SKM-1 (cell line): ENCODE measurements at regions not wholly inside any gene's neighbourhood (a gene's known extent, or its start where the extent isn't known, plus 50 kb on each side); places are given as distances from the start of the nearest gene placed in this dataset.
"Not testable (repeated sequence)": the region's sequence is repeated elsewhere in the genome, so short reads cannot be mapped to it uniquely, and the experiment has no call there.

ENCODE experiments used
- DNase-seq: peaks from one replicate; lab custom pipeline; 2025; ENCODE audit not compliant: unreplicated experiment; lab: John Stamatoyannopoulos, UW

DNA sequence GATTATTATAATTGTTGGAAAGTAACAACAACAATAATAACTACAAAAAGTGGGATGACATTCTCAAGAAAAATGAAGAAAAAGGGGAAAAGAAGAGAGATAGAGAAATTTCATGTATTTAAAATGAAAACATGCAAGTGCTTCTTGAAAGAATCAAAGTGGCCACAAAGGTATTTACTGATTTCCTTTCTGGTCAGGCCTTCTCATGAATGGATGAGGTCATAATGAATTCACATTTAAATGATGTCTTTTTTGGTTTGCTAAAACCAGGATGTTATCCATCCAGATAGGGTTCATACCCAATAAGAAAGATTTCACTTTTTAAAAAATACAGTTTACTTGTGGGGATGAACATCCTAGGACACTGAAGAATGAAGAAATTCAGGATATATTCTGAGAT is 446.4 kb upstream of the PTGER4 start:
- no peak for DNase-seq

DNA sequence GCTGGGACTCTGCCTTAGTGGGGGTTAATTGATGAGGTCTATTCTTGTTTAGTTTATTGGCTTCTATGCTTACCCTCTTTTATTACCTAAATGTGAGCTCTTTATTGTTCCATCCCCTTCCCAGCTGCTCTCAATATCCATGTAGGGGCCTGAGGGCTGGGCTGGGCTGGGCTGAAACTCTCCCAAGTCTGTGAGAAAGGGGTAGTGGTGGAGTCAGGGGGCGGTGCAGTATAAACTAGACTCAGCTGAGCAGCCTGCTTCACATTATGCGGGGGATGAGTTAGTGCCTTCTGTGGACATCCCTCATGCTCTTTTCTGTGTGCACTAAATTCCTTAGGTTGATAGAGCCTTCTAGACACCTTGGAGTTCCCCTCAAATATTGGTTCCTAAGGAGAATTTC is 451.8 kb upstream of the PTGER4 start:
- DNase-seq = no peak

GRCh38 chr5:40227366-40227765 is 452.3 kb upstream of the PTGER4 start:
- no peak for DNase-seq

- no peak for DNase-seq
These were observed 452.8 kb upstream of the PTGER4 start for GRCh38 chr5:40226906-40227305.

- DNase-seq = not testable (repeated sequence)
These were observed 454.6 kb upstream of the PTGER4 start for GRCh38 chr5:40225147-40225546.

GRCh38 chr5:40224421-40224820 is 455.3 kb upstream of the PTGER4 start:
- DNase-seq = no peak

DNA sequence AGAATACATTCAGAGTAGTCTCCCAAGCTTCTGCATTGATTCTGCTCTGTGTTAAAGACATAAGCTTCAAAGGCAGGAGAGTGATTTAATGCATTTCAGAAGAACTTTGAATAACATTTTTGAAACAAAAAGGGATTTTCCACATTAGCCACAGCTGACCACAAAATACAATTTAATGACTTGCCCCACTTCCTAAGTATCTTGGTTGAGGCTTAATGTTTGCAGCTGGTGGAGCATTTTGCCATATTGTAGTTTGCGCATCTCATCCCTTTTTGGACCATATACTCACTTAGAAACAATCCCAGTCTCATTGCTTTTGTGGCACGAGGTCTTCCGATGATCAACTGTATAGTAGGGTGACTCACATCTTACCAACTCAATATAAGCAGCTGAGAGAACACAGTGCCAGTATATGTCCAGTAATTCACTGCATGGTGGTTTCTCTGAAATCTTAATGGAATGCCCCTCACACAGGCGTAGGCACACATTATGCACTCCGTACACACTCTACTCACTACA is 455.8 kb upstream of the PTGER4 start:
- DNase-seq = no peak

GRCh38 chr5:40221796-40222195 is 457.9 kb upstream of the PTGER4 start:
- no peak for DNase-seq

- DNase-seq = no peak
These were observed 458.5 kb upstream of the PTGER4 start for GRCh38 chr5:40221255-40221654.

DNA sequence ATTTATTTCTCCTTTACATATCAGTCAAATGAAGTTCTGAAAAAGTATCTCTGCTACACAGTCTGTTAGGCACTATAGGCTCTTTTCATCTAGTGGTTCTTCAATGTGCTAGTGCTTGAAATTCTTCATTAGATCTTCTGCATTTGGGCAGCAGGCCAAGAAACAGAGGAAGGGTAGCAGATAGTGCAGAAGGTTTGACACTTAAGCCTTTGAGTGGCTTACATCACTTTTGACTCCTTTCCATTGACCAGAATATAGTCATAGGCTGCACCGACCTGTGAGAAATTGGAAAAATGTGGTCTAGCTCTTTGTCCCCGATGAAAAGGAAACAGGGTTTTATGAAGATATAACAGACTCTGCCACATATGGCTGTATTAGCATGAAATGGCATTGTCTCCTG is 459.5 kb upstream of the PTGER4 start:
- no peak for DNase-seq

- no peak for DNase-seq
These were observed 462.2 kb upstream of the PTGER4 start for GRCh38 chr5:40217553-40217952.

GRCh38 chr5:40210694-40211093 is 469.0 kb upstream of the PTGER4 start:
- no peak for DNase-seq

DNA sequence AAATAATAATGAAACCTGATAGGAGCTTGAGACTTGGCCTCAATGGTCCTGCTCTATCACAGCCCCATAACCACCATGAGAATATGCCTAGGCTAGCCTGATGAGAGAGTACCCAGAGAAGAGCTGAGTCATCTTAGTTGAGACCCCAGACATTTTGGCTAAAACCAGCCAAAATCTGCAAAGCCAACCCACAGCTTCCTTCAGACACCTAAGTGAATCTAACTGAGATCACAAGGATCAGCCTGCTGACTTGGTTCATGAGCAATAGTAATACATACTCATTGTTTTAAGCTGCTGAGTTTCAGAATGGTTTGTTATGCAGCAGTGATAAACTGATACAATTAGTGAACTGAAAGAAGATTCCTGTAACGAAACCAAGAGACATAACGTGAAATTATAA is 473.7 kb upstream of the PTGER4 start:
- no peak for DNase-seq

DNA sequence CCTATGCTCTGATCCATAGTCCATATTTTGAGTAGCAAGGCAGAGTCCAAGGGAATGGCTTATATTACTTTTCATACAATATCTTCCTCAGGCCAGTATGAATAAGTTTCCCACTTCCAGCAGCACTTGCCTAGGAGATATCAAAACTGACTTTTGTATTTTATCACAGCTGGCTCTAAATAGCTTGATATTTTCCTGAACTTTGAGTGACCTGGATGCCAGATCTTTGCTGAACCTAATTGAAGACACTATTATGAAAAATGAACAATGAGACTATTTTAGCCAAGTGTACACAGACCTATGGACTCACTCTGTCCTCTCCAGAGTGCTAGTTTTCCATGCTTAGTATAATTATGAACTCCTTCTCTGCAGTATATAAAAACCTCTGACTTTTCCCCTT is 475.6 kb upstream of the PTGER4 start:
- DNase-seq = no peak

GRCh38 chr5:40202814-40203440 is 476.8 kb upstream of the PTGER4 start:
- no peak for DNase-seq

DNA sequence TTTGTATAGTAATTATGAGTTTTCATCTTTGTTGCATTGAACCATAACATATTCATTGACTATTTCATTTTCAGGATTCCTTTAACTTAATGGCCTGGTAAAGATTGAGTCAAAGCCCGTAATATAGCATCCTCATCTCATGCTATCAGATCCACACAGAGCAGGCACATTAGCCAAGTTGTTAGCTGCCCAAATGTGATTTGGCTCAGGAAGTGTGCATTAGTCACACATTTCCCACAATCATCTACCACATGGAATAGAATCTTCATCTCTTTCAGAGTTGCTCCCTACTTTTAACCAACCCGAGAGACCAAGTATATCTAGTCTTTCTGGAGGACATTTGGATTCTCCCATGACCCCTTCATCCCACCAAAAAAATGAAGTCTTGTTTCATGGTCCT is 481.0 kb upstream of the PTGER4 start:
- DNase-seq = no peak

DNA sequence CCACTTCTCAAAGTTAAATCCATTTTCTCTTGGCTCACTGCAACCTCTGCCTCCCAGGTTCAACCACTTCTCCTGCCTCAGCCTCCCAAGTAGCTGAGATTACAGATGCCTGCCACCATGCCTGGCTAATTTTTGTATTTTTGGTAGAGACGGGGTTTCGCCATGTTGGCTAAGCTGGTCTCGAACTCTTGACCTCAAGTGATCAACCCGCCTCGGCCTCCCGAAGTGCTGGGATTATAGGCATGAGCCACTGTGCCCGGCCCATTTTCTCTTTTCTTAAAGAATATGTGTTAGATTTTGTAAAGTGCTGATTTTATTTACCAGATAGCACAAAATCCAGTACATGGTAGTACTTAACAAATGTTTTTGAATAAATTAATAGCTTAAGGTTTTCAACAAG is 484.1 kb upstream of the PTGER4 start:
- DNase-seq = not testable (repeated sequence)

GRCh38 chr5:40191150-40191549 is 488.6 kb upstream of the PTGER4 start:
- DNase-seq = no peak

DNA sequence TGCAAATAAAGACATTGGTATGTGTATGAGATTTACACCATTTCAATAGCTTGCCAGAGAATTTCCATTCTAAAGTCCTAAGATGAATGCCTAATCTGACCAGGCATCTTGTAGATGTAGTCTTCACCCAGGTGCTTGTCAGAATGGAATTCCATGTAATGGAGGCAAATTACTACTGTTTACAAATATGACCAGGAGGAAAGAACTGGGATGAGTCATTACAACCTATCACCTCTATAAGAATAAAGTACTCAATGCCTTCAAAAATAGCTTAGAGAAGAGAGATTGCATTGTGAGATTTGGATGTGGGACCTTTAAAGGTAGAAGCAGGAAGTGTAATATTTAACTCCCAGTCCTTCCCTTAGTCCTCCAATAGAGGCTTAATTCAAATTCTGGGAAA is 507.0 kb upstream of the PTGER4 start:
- no peak for DNase-seq

GRCh38 chr5:40171971-40172370 is 507.7 kb upstream of the PTGER4 start:
- DNase-seq = no peak

- no peak for DNase-seq
These were observed 512.4 kb upstream of the PTGER4 start for GRCh38 chr5:40167283-40167682.

- no peak for DNase-seq
These were observed 512.9 kb upstream of the PTGER4 start for GRCh38 chr5:40166802-40167201.
